ENCODE measurements at regions not wholly inside any gene's neighbourhood (a gene's known extent, or its start where the extent isn't known, plus 50 kb on each side); places are given as distances from the start of the nearest gene placed in this dataset.

- DNase-seq (ENCODE audit: low read depth, low spot score), result no peak
These were observed 582.1 kb upstream of the SALL1 start for GRCh38 chr16:51733181-51733580.

- DNase-seq (ENCODE audit: low read depth, low spot score), result no peak
These were observed 580.1 kb upstream of the SALL1 start for GRCh38 chr16:51731160-51731559.

- DNase-seq (ENCODE audit: low read depth, low spot score), result no peak
These were observed 572.1 kb upstream of the SALL1 start for GRCh38 chr16:51723036-51723724.

- no peak for DNase-seq (ENCODE audit: low read depth, low spot score)
These were observed 571.4 kb upstream of the SALL1 start for GRCh38 chr16:51722467-51722866.

GRCh38 chr16:51719376-51719775 is 568.3 kb upstream of the SALL1 start:
- DNase-seq (ENCODE audit: low read depth, low spot score), result no peak

- DNase-seq (ENCODE audit: low read depth, low spot score), result no peak
These were observed 565.1 kb upstream of the SALL1 start for GRCh38 chr16:51716195-51716594.

- no peak for DNase-seq (ENCODE audit: low read depth, low spot score)
These were observed 562.4 kb upstream of the SALL1 start for GRCh38 chr16:51713502-51713901.

- no peak for DNase-seq (ENCODE audit: low read depth, low spot score)
These were observed 560.0 kb upstream of the SALL1 start for GRCh38 chr16:51710905-51711563.

- DNase-seq (ENCODE audit: low read depth, low spot score), result no peak
These were observed 559.1 kb upstream of the SALL1 start for GRCh38 chr16:51710186-51710585.

- no peak for DNase-seq (ENCODE audit: low read depth, low spot score)
These were observed 557.8 kb upstream of the SALL1 start for GRCh38 chr16:51708861-51709260.

- no peak for DNase-seq (ENCODE audit: low read depth, low spot score)
These were observed 556.6 kb upstream of the SALL1 start for GRCh38 chr16:51707666-51708065.

GRCh38 chr16:51705142-51705541 is 554.1 kb upstream of the SALL1 start:
- DNase-seq (ENCODE audit: low read depth, low spot score), result no peak

- DNase-seq (ENCODE audit: low read depth, low spot score), result no peak
These were observed 550.0 kb upstream of the SALL1 start for GRCh38 chr16:51701025-51701424.

GRCh38 chr16:51699686-51700396 is 548.8 kb upstream of the SALL1 start:
- no peak for DNase-seq (ENCODE audit: low read depth, low spot score)

GRCh38 chr16:51698647-51699046 is 547.6 kb upstream of the SALL1 start:
- no peak for DNase-seq (ENCODE audit: low read depth, low spot score)

- DNase-seq (ENCODE audit: low read depth, low spot score), result no peak
These were observed 546.4 kb upstream of the SALL1 start for GRCh38 chr16:51697454-51697853.

- DNase-seq (ENCODE audit: low read depth, low spot score), result no peak
These were observed 545.3 kb upstream of the SALL1 start for GRCh38 chr16:51696376-51696775.

GRCh38 chr16:51691109-51691508 is 540.0 kb upstream of the SALL1 start:
- no peak for DNase-seq (ENCODE audit: low read depth, low spot score)

- DNase-seq (ENCODE audit: low read depth, low spot score), result no peak
These were observed 534.4 kb upstream of the SALL1 start for GRCh38 chr16:51685498-51685897.

GRCh38 chr16:51683882-51684281 is 532.8 kb upstream of the SALL1 start:
- DNase-seq (ENCODE audit: low read depth, low spot score), result no peak

- DNase-seq (ENCODE audit: low read depth, low spot score), result no peak
These were observed 531.8 kb upstream of the SALL1 start for GRCh38 chr16:51682905-51683304.

- DNase-seq (ENCODE audit: low read depth, low spot score), result no peak
These were observed 523.5 kb upstream of the SALL1 start for GRCh38 chr16:51674615-51675014.

GRCh38 chr16:51670527-51670926 is 519.5 kb upstream of the SALL1 start:
- no peak for DNase-seq (ENCODE audit: low read depth, low spot score)
